ENCODE measurements at regions not wholly inside any gene's neighbourhood (a gene's known extent, or its start where the extent isn't known, plus 50 kb on each side); places are given as distances from the start of the nearest gene placed in this dataset.

DNA sequence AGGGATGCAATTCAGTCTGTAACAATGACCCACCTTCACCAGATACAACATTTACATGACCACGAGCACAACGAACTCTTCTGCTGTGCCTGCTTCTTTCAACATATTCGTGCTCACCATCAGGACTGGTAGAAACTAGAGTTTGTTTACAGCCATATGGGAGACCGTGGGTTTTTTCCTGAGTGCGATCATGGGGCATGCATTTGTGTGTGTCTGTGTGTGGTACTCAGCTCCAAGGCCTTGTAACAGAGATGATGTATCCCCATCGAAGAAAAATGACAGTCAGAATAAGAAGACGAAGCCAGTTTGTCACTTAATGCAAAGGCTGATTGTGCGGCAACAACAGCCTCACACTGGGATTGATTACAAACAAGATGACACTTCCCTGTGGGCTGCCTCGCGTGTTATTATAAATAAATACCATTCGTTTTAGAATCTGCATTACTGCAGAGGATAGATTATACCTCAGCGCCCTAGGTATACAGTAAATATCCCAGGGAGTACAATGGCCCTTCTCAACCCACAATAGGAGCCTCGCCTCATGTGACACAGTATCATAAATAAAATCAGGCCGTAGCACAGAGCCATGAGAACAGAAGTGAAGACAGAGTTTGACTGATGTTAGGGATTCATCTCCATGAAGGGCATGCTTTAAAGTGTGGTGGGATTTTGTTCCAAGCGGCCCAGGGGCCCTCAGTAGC lies 97.3 kb upstream of the NOCT start:
- no peaks in the 10 kb centered on the region for H3K36me3 Mint-ChIP-seq (ENCODE audit: low read depth)
- no peaks in the 10 kb centered on the region for H3K4me1 Mint-ChIP-seq (ENCODE audit: low read depth)
- H3K27me3 Mint-ChIP-seq: peaks cover 3% of the 10 kb centered on the region
- no peak overlapping the region for H3K4me3 Mint-ChIP-seq
- no peaks in the 10 kb centered on the region for H3K9me3 Mint-ChIP-seq
- intact Hi-C loops (cut with micrococcal nuclease): no loop called here
- TF ChIP-seq CTCF (IDR thresholded peaks at IDR 0.05): no peak
- CTCF ChIA-PET: interaction anchor here (1.6 kb wide), 1 partner anchor 9 kb away, joined by 7 read pairs; no protein-coding TSS in a partner anchor
- DNase-seq: no peak
- ATAC-seq: no peak
- H3K27ac Mint-ChIP-seq: no peak overlapping the region
- POLR2A ChIA-PET: no interaction called here

DNA sequence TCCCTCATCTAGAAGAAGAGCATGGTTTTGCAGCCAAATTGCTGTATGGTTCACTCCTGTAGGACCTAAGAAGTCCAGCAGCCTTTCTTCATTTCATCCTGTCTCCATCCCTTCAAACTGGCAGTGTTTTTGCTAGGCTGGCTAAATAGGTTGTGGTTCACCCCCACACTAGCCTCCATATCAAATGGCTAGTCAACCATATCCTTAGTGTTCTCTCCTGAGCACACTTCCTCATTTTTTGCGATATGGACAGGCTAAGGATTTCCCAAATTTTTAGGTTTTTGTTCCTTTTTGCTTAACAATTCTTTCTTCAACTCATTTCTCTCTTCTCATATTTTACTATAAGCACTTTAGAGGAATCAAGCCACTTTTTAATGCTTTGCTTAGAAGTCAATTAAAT lies 98.8 kb upstream of the NOCT start:
- no peak overlapping the region for H3K4me3 Mint-ChIP-seq
- ATAC-seq: no peak
- ChIA-PET CTCF (interaction anchor here (0.8 to 2.1 kb wide), 2 partner anchors 21 to 46 kb away, joined by 3 to 13 read pairs; no protein-coding TSS in a partner anchor), POLR2A (no interaction called here)
- no peaks in the 10 kb centered on the region for H3K4me1 Mint-ChIP-seq (ENCODE audit: low read depth)
- TF ChIP-seq CTCF (IDR thresholded peaks at IDR 0.05): no peak
- H3K36me3 Mint-ChIP-seq (ENCODE audit: low read depth): no peaks in the 10 kb centered on the region
- H3K27ac Mint-ChIP-seq: no peak overlapping the region
- peaks cover 3% of the 10 kb centered on the region for H3K27me3 Mint-ChIP-seq
- no peak for DNase-seq
- intact Hi-C loops (cut with micrococcal nuclease): no loop called here
- H3K9me3 Mint-ChIP-seq: no peaks in the 10 kb centered on the region

DNA sequence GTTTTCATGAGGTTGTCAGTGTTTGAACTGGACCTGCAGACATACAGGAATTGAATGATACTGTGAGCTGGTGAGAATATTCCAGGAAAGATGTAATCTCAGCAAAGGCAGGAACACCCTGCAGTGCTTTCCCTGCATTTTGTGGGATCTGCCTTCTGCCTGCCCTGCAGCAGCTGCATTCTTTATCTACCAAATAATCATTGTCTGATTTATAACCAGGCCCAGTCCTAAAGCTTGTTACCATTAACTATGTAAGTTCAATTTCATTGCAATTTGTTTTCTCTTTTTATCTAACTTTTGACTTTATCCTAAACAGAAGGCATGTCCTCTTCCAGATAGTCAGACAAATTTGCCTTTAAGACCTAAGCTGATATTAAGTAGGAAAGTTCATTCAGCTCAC lies 99.8 kb upstream of the NOCT start:
- H3K36me3 Mint-ChIP-seq (ENCODE audit: low read depth): no peaks in the 10 kb centered on the region
- H3K4me3 Mint-ChIP-seq: no peak overlapping the region
- ChIA-PET CTCF (interaction anchor here (2.1 kb wide), 1 partner anchor 45 kb away, joined by 13 read pairs; no protein-coding TSS in a partner anchor), POLR2A (no interaction called here)
- no peaks in the 10 kb centered on the region for H3K4me1 Mint-ChIP-seq (ENCODE audit: low read depth)
- H3K27ac Mint-ChIP-seq: no peak overlapping the region
- peaks cover 3% of the 10 kb centered on the region for H3K27me3 Mint-ChIP-seq
- no peak for TF ChIP-seq CTCF (IDR thresholded peaks at IDR 0.05)
- intact Hi-C loops (cut with micrococcal nuclease): no loop called here
- no peak for DNase-seq
- H3K9me3 Mint-ChIP-seq: no peaks in the 10 kb centered on the region
- ATAC-seq: no peak

DNA sequence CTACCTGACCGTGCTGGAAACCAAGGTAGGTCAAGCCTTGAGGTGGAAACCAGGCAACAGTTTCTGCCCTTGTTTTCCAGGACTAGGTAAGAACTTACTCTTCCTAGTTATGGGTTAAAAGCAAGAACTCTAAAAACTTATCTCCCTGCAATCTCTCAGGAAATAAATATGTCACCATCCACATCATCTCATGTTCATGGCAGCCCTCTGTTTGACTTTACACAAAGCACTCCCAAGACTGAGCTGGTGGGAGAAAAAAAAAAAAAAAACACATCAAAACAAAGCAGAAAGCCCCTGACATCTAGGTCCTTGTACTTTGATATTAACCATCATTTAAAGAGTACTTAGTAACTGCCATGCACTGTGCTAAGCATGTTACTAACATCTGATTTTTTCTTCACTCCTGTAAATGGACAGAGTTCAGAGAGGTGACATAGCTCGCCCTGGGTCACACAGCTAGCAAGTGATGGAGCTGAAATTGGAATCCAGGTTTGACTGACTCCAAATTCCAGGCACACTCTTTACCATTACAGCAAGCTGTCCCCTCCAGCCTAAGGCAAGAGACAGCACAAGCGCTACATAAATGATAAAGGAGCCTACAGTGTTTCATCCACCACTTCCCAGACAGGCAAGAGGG lies 102.8 kb upstream of the NOCT start:
- no peak for ATAC-seq
- Mint-ChIP-seq H3K27me3 (no peaks in the 10 kb centered on the region), H3K9me3 (no peaks in the 10 kb centered on the region), H3K27ac (no peak overlapping the region), H3K4me3 (no peak overlapping the region), H3K4me1 (ENCODE audit: low read depth) (no peaks in the 10 kb centered on the region), H3K36me3 (ENCODE audit: low read depth) (no peaks in the 10 kb centered on the region)
- intact Hi-C loops (cut with micrococcal nuclease): no loop called here
- no peak for TF ChIP-seq CTCF (IDR thresholded peaks at IDR 0.05)
- ChIA-PET POLR2A (no interaction called here), CTCF (interaction anchor here (2.9 kb wide), 1 partner anchor 42 kb away, joined by 7 read pairs; no protein-coding TSS in a partner anchor)
- DNase-seq: no peak
